SIG-M5 treated with dmso at 0.1 percent for 504 hours (cell line): ENCODE measurements at regions not wholly inside any gene's neighbourhood (a gene's known extent, or its start where the extent isn't known, plus 50 kb on each side); places are given as distances from the start of the nearest gene placed in this dataset.
A peak's percentile ranks its signal among the peaks of the same experiment; 100 is the strongest.

ENCODE experiments used
- DNase-seq: peaks from one replicate; lab custom pipeline; 2025; ENCODE audit not compliant: unreplicated experiment; lab: John Stamatoyannopoulos, UW

GRCh38 chr11:115718106-115718505 is 213.9 kb upstream of the CADM1 start:
- DNase-seq, result no peak

DNA sequence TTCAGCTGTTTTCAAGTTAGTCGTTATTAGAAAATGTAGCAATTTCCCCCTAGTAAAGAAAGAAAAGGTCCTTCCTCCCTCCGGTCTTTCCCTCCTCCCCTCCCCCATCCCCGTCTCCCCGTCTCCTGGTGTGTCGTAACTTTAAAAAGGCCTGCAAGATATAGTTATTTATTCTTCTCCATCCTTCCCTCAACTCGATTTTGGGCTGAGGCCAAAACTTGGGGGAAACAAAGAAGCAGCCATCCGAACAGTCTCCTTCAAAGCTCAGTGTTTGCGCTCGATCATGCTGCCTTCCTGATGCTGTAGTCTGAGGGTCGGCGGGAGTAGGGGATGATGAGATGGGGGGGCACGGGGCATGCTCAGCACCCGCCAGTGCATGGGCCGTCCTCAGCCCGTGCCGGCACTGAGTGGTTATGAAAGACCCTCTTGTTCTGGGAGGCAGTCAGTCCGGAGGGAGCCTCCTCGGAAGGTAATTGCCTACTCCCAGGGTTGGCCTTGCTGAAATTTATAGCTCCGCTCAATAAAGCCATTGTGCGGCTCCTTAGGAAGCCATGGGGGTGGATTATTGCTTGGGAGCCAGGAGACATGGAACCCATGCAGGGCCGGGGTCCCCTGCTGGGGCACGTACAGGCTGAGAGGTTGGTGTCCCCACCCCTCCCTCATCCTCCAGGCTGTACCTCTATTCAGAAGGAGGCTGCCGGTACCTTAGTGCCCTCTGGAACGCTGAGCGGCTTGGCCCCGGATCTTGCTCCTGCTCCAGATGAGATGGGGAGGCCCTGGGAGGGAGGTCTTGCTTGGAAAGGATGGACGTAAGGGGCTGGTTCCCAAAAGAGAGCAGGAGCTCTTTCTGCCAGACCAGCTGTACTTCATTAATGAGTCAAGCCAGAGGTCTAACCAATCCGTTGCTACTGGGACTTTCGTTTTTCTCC is 212.7 kb upstream of the CADM1 start:
- DNase-seq, result no peak

DNA sequence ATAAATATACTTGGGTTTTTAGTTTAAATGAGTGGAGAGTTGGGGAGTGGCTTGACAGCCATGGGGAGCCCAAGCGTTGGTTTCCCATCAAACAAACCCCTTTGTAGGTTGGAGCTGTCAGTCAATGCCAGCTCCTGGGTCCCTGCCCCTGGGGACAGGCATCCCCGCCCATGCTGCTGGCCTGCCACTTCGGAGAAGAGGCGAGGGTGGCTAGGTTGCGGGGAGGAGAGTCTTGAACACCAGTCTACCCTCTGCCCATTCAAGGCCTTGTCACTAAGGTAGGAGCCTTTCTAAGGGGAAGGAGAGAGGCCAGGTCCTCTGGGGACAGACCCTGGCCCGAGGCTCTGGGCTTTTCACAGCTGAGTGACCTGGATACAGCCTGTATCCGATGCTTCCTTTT is 211.9 kb upstream of the CADM1 start:
- DNase-seq, result no peak

GRCh38 chr11:115715251-115715770 is 211.1 kb upstream of the CADM1 start:
- peak; percentile 6 for DNase-seq

DNA sequence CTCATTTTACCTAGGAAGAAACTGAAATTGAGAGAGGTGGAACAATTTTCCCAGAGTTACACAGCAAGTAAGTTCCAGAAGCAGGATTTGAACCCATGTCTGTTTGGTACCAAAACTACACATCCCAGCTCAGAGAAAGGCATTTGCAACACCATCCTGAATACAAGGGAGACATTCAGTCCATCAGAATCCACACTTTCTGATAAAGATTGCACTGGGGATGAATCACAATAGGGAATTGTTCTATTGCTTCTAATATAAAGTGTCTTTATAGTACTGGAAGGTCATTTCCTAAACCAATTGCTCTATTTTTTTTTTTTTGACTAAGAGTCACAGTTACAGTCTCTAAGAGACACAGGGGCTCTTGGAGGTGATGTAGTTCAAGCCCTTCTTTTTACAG is 208.1 kb upstream of the CADM1 start:
- DNase-seq, result no peak

GRCh38 chr11:115710980-115711379 is 206.8 kb upstream of the CADM1 start:
- no peak for DNase-seq

DNA sequence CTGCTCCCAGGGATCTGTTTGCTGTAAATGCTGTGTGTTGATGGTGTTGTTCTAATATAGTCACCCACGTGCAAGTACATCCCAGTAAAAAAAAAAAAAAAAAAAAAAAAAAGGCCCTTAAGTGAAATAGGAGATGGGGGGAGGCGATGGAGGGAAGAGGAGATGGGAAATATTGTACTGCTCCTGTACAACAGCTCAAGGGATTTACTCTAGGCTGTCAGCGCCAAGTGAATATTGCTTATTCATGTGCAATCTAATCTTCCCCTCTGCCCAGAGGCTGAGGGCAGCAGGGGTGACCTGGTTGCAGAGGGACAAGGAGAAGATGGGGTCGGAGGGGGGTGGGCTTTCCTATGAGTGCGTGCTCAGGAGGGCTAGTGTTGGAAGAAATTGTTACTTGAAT is 206.2 kb upstream of the CADM1 start:
- no peak for DNase-seq

- DNase-seq, result peak; percentile 58
Observed at GRCh38 chr11:115709297-115709696, 205.1 kb upstream of the CADM1 start.

DNA sequence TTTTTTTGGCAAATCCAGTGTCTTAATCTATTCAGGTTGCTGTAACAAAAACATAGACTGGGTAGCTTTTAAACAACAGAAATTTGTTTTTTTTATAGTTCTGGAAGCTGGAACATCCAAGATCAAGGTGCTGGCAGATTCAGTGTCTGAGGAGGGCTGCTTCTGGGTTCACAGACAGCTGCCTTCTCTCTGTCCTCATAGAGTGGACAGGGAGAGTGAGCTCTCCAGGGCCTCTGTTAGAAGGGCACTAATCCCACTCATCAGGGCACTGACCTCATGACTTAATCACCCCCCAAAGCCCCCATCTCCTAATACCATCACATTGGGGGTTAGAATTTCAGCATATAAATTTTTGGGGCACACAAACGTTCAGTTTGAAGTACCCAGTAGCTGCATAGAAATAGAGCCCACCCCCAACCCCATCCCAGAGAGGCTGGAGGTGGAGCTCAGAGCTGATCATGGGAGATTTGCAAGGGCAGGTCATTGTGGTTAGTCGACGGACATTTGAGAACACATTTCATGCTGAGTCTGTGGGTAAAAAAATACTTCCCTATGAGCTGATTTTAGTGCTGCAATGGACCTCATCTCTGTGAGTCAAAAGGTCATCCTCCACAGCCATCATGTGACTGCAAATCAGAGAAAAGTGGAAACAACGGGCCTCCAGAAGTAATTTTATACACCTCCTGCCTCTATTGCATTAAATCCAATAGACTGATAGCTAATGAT is 203.1 kb upstream of the CADM1 start:
- no peak for DNase-seq

DNA sequence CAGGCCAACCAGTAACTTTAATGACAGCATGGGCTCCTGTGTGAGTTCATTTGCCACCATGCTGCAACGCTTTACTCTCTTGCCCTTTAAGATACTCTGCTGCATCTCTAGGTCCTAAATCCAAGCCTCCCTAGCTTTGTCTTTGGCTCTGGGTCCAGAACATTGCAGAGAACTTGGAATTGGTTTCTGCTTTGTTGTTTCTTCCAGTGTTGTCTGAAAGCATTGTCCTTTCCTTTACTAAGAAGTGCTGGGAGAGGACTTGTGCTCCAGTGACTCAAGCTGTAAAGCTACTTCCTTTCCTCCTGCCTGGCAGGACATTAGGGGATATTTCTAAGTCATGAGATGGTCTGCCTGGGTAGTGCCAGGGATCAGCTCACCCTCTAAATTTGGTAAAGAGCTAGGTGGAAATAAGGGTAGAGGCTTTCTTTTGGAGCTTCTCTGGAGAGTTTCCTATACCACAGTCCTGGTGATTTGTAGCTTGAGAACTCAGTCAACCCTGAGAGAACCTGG is 202.5 kb upstream of the CADM1 start:
- DNase-seq, result no peak

- no peak for DNase-seq
Observed at GRCh38 chr11:115705200-115705599, 201.0 kb upstream of the CADM1 start.

- DNase-seq, result no peak
Observed at GRCh38 chr11:115700981-115701875, 197.0 kb upstream of the CADM1 start.

DNA sequence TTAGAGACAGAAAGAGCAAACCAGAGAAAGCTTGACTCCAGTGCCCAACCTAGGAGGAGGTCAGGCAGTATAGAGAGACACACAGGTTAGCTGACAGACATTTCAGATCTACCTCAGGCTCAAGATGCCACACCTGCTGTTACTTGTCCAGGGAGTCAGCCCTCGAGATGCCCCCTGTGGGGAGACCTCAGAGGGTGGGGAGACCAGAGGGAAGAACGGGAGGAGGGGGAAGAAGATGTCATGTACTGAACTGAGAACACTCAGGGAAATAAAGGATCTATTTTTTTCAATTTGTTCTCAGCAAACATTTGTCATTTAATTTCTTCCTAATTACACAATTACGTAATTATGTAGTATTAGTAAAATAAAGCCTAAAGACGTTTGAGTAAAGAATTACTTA is 196.3 kb upstream of the CADM1 start:
- DNase-seq, result no peak

- no peak for DNase-seq
Observed at GRCh38 chr11:115699733-115700132, 195.5 kb upstream of the CADM1 start.

DNA sequence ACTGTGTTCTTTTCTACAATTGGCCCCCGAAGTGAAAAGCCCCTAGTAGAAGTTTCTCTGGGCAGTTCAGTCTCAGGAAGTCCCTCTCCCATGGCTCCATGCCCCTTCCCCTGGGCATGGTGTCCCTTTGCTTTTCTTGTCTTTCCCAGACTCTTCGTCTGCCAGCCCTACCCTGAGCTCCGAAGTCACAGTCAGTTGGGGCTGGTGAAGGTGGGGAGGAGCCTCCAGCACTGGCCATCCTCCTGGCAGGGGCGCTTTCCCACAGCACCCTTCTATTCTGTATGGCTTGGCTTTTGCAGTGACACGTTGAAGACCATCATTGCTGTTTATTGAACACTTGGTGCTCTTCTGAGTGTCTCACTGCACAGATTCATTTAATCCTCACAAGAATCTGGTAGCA is 195.1 kb upstream of the CADM1 start:
- no peak for DNase-seq

GRCh38 chr11:115698243-115698642 is 194.0 kb upstream of the CADM1 start:
- DNase-seq, result no peak

GRCh38 chr11:115696563-115696962 is 192.3 kb upstream of the CADM1 start:
- no peak for DNase-seq

DNA sequence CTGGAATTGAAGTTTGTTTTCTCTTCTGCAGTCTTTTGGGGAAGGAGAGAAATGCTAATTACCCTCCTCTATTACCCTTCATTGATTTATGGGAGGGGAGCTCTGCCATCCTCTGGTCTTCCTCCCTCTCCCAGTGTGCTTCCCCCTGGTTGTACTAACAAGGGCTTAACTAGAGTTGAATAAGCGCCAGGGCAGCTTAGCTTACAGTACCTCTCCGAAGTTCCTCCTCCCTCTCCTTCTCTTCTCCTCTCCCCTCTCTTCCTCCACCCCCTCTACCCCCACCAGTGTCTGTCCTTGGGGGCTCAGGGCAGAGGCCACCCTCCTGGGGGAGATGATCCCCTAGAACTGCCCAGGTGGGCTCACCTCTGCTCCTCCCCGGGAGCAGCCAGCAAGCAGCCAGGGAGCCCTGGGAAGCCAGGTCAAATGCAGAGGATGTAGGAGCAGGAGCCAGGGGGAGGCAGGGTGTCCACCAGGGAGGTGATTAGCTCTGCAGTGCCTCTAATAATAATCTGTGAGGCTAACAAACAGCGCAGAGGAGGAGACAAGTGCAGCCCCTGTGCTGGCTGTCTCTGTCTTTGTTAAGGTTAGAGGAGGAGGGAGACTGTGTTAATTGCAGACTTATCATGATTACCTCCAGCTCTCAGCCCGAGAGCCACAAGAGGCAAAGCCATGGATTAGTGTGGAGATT is 191.6 kb upstream of the CADM1 start:
- no peak for DNase-seq

DNA sequence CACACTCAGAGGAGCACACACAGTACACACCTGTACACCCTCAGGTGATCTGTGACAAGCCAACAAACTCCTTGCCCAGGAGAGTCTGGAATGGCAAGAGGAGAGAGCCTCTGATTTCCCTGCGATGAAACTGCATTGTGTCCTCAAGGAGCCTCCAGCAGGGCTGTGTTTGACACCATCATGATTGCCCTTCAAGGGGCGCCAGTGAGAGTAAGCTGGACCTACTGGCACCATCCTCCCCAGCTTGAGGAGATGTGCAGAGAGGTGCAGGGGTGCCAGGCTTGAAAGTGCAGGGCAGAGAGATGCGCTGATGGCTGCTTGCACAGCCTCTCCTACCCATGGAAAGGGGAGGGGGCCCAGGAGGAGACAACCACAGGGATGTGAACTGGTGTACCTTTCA is 188.8 kb upstream of the CADM1 start:
- DNase-seq, result no peak

DNA sequence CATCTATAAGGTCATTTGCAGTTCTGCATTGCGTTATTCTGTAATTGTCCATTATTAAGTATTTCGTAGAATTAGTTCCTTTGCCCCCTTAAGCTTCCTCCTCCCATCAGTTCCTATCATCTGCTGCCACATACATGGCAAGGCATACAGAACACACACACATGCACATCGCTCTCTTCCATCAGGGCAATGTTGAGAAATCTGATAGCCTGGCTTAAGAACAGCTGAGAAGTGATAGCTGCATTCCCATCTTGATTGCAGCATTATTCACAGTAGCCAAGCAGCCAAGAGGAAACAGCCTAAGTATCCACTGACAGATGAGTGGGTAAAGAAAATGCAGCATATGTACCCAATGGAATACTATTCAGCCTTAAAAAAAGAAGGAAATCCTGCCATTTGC is 186.8 kb upstream of the CADM1 start:
- no peak for DNase-seq
